Immature natural killer cell (primary cell): ENCODE measurements at regions not wholly inside any gene's neighbourhood (a gene's known extent, or its start where the extent isn't known, plus 50 kb on each side); places are given as distances from the start of the nearest gene placed in this dataset.

Source experiments
- DNase-seq, 3 donors: peaks; one replicate each; pipeline ENCODE4 v3.0.0; 2022; ENCODE audit warnings: mixed read lengths in 1 of 3
- H3K27ac Mint-ChIP-seq, 6 donors: one replicate each; pipeline ENCODE4 v1.8.0; 2020; ENCODE audit warnings: mixed read lengths in 6 of 6, mild to moderate bottlenecking in 5 of 6, inconsistent platforms in 4 of 6, moderate library complexity in 3 of 6
- H3K27me3 Mint-ChIP-seq, 3 donors: one replicate each; pipeline ENCODE4 v1.8.0; 2020 to 2021; ENCODE audit warnings: low read depth in 3 of 3, mild to moderate bottlenecking in 3 of 3, mixed read lengths in 3 of 3, moderate library complexity in 3 of 3, inconsistent platforms in 1 of 3
- H3K36me3 Mint-ChIP-seq, 3 donors: one replicate each; pipeline ENCODE4 v1.8.0; 2020; ENCODE audit warnings: mixed read lengths in 3 of 3, inconsistent platforms in 2 of 3, mild to moderate bottlenecking in 2 of 3
- H3K4me1 Mint-ChIP-seq, 2 donors: one replicate each; pipeline ENCODE4 v1.8.0; 2020; ENCODE audit warnings: inconsistent platforms in 2 of 2, mild to moderate bottlenecking in 2 of 2, mixed read lengths in 2 of 2, moderate library complexity in 1 of 2
- H3K4me3 Mint-ChIP-seq, 5 donors: one replicate each; pipeline ENCODE4 v1.8.0; 2020; ENCODE audit warnings: mild to moderate bottlenecking in 5 of 5, mixed read lengths in 5 of 5, inconsistent platforms in 3 of 5, moderate library complexity in 3 of 5
- H3K9me3 Mint-ChIP-seq, 6 donors: one replicate each; pipeline ENCODE4 v1.8.0; 2020; ENCODE audit warnings: mild to moderate bottlenecking in 6 of 6, mixed read lengths in 6 of 6, inconsistent platforms in 4 of 6, moderate library complexity in 3 of 6

GRCh38 chr13:76809389-76809788 lies 76.8 kb downstream of the KCTD12 start:
- H3K4me1 Mint-ChIP-seq, result no peaks in the 10 kb centered on the region
- peaks cover 3 to 4% (median 3%) of the 10 kb centered on the region in 3 donors for H3K27me3 Mint-ChIP-seq
- no peak overlapping the region for H3K4me3 Mint-ChIP-seq
- H3K27ac Mint-ChIP-seq, result no peak overlapping the region
- no peak for DNase-seq
- peaks cover 0 to 2% (median 0%) of the 10 kb centered on the region in 6 donors for H3K9me3 Mint-ChIP-seq
- H3K36me3 Mint-ChIP-seq, result no peaks in the 10 kb centered on the region

GRCh38 chr13:76808927-76809326 lies 77.3 kb downstream of the KCTD12 start:
- no peak for DNase-seq
- H3K36me3 Mint-ChIP-seq, result no peaks in the 10 kb centered on the region
- H3K4me3 Mint-ChIP-seq, result no peak overlapping the region
- peaks cover 0 to 2% (median 0%) of the 10 kb centered on the region in 6 donors for H3K9me3 Mint-ChIP-seq
- H3K27ac Mint-ChIP-seq, result no peak overlapping the region
- peaks cover 3 to 4% (median 3%) of the 10 kb centered on the region in 3 donors for H3K27me3 Mint-ChIP-seq
- H3K4me1 Mint-ChIP-seq, result no peaks in the 10 kb centered on the region

DNA sequence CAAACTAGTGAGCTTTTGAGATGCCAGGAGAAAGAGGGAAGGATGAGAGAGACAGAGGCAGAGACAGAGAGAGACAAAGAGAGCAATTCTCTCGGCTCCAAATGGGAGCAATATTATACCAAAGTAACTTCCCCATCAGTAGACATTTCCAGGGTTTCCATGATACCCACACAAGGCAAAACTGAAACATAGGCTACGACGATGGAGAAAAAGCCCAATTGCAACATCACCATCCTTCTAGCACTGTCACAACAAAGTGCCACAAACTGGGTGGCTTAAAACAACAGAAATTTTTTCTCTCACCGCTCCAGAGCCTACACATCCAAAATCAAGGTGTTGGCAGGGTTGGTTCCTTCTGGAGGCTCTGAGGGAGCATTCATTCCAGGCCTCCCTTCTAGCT lies 81.4 kb downstream of the KCTD12 start:
- Mint-ChIP-seq H3K9me3 (no peaks in the 10 kb centered on the region), H3K4me1 (no peaks in the 10 kb centered on the region), H3K27ac (no peak overlapping the region)

DNA sequence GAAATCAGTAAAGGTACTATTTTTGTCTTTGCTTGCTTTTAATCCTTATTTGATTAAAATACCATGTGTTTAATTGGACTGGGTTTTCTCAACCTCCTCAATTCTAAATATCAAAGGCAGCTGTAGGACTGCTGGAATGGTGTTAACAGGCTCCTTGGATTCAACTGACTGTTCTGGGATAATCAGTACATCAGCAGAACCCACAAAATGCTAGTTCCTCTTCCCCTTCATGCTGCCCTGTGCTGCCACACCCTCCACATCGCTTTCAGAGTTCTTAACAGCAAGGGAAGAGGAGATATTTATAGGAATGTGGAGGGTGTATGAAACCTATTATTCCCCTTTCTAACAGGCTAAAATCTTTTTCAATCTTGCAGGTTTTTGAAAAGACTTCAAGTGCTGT lies 82.4 kb downstream of the KCTD12 start:
- no peak overlapping the region for H3K4me3 Mint-ChIP-seq
- H3K27ac Mint-ChIP-seq, result no peak overlapping the region
- no peaks in the 10 kb centered on the region for H3K4me1 Mint-ChIP-seq
- no peaks in the 10 kb centered on the region for H3K9me3 Mint-ChIP-seq
- DNase-seq, result no peak
- H3K27me3 Mint-ChIP-seq, result peaks cover 0 to 3% (median 2%) of the 10 kb centered on the region in 3 donors
- H3K36me3 Mint-ChIP-seq, result no peaks in the 10 kb centered on the region

More for the DNA sequence above, 81.4 kb downstream of the KCTD12 start:
- H3K4me3 Mint-ChIP-seq, result no peak overlapping the region
- DNase-seq, result no peak
- no peaks in the 10 kb centered on the region for H3K36me3 Mint-ChIP-seq
- peaks cover 0 to 3% (median 2%) of the 10 kb centered on the region in 3 donors for H3K27me3 Mint-ChIP-seq

- no peaks in the 10 kb centered on the region for H3K4me1 Mint-ChIP-seq
- peaks cover 0 to 2% (median 2%) of the 10 kb centered on the region in 3 donors for H3K27me3 Mint-ChIP-seq
- no peak overlapping the region for H3K27ac Mint-ChIP-seq
- H3K9me3 Mint-ChIP-seq, result no peaks in the 10 kb centered on the region
- DNase-seq, result no peak
- H3K4me3 Mint-ChIP-seq, result no peak overlapping the region
- no peaks in the 10 kb centered on the region for H3K36me3 Mint-ChIP-seq
Measured at GRCh38 chr13:76800943-76801342, 85.3 kb downstream of the KCTD12 start.

- no peak overlapping the region for H3K4me3 Mint-ChIP-seq
- H3K4me1 Mint-ChIP-seq, result no peaks in the 10 kb centered on the region
- no peaks in the 10 kb centered on the region for H3K9me3 Mint-ChIP-seq
- peaks cover 0 to 2% (median 0%) of the 10 kb centered on the region in 3 donors for H3K27me3 Mint-ChIP-seq
- no peaks in the 10 kb centered on the region for H3K36me3 Mint-ChIP-seq
- DNase-seq, result no peak
- no peak overlapping the region for H3K27ac Mint-ChIP-seq
Measured at GRCh38 chr13:76799696-76800095, 86.5 kb downstream of the KCTD12 start.

DNA sequence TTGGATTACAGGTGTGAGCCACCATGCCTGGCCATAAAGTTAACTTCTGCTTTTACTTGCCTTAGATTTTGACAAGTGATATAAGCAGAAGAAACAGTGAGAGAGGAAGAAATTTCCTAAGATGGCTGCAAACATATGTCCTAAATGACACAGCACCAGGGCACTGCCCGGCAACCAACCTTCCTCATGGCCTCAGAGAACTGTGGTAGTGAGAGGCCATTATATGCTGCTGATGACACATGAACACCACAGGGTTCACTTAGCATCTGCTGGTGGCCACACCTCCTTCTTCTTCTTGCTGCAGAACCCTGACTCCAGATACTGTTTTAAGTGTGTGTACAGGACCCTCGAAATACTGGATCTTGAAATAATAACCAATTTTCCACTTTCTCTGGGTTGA lies 88.2 kb downstream of the KCTD12 start:
- Mint-ChIP-seq H3K27ac (no peak overlapping the region), H3K9me3 (no peaks in the 10 kb centered on the region), H3K36me3 (no peaks in the 10 kb centered on the region), H3K4me1 (no peaks in the 10 kb centered on the region), H3K27me3 (no peaks in the 10 kb centered on the region), H3K4me3 (no peak overlapping the region)
- DNase-seq, result no peak

DNA sequence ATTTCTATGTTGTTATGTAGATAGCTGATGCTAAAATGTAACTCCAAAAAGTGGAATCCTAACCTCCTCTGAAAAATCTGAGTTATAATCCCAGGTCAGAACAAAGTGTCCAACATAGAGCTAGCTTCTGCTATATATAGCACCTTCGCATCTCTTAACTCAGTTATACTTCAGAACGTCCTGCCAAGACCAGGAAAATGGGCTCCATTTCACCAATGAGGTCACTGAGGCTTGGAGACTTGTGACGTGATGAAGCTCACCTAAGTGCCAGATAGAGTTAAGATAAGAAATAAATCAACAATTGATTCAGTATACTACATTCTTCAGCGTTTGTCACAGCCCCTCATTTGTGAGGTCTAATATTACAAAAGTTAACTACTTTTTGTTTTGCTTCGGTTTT lies 88.8 kb downstream of the KCTD12 start:
- no peaks in the 10 kb centered on the region for H3K9me3 Mint-ChIP-seq
- no peaks in the 10 kb centered on the region for H3K4me1 Mint-ChIP-seq
- DNase-seq, result no peak

DNA sequence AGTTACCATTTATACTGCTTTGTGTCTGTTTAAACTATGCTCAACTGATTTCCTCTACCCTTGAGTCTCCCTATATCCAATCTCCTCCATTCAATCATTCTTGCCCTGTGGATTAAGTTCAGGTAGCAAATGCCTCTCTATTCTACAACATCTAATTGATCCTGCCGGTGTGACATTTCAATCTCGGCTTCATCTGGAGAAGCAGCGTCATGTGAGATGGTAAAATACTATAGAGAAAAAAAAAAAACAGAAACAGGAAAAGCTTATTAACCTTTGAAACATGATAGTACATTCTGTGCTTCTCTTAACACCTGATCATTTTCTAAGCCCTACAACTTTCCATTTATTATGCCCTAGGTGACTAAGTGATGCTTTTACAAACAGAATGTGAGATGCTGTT lies 89.4 kb downstream of the KCTD12 start:
- Mint-ChIP-seq H3K9me3 (no peaks in the 10 kb centered on the region), H3K4me1 (no peaks in the 10 kb centered on the region), H3K4me3 (no peak overlapping the region), H3K27me3 (no peaks in the 10 kb centered on the region), H3K36me3 (no peaks in the 10 kb centered on the region), H3K27ac (no peak overlapping the region)
- no peak for DNase-seq

More for the DNA sequence above, 88.8 kb downstream of the KCTD12 start:
- H3K36me3 Mint-ChIP-seq, result no peaks in the 10 kb centered on the region
- H3K27me3 Mint-ChIP-seq, result no peaks in the 10 kb centered on the region
- H3K4me3 Mint-ChIP-seq, result no peak overlapping the region
- no peak overlapping the region for H3K27ac Mint-ChIP-seq

DNA sequence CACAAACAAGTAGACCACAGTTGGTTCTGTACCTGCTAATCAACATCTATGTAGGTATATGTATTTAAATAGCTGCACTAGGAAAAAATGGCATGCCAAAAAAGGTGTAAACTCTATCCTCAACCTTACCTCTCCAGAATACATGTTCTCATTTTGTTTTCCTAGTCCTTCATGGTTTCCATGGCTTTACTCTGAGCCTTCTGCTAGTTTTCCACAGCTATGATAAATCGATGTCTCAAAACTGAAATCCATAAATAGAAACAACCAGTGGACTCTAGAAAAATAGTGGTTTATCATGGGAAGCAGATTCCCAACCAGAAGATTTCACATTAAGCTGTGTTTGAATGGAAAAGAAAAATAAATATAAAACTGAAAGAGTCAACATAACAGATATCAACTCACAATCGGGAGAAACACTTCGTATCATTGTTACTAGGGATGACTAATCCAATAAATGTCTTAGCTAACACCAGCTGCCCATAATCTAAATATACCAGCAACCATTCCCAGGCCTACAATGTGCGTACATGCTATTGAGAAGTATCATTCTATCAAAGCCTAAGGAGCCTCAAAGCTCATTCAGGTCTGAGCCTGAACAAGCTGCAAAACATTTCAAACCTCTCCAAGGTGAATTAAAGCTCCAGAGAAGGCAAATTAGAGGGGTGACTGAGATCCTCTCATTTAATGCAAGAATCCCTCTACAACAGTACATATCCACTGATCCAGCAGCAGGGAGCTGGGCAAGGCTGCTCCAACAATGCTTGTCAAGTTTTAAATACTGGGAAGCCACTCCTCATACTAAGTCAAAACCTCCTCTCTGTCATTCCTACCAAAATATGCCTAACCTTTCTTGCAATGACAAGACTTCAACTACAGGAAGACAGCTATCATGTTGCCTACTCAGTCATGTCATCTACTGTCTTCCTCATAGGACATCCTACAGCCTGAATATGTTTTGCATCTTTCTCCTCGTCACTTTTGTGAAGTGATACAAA lies 90.2 kb downstream of the KCTD12 start:
- DNase-seq, result no peak
- H3K4me3 Mint-ChIP-seq, result no peak overlapping the region
- no peaks in the 10 kb centered on the region for H3K9me3 Mint-ChIP-seq
- no peaks in the 10 kb centered on the region for H3K36me3 Mint-ChIP-seq
- no peaks in the 10 kb centered on the region for H3K27me3 Mint-ChIP-seq
- H3K4me1 Mint-ChIP-seq, result no peaks in the 10 kb centered on the region
- H3K27ac Mint-ChIP-seq, result no peak overlapping the region

GRCh38 chr13:76792731-76793347 lies 93.4 kb downstream of the KCTD12 start:
- no peak overlapping the region for H3K4me3 Mint-ChIP-seq
- DNase-seq, result no peak
- no peaks in the 10 kb centered on the region for H3K4me1 Mint-ChIP-seq
- H3K36me3 Mint-ChIP-seq, result no peaks in the 10 kb centered on the region
- H3K27me3 Mint-ChIP-seq, result no peaks in the 10 kb centered on the region
- peaks cover 0 to 3% (median 0%) of the 10 kb centered on the region in 6 donors for H3K9me3 Mint-ChIP-seq
- H3K27ac Mint-ChIP-seq, result no peak overlapping the region

- Mint-ChIP-seq H3K4me3 (no peak overlapping the region), H3K27ac (no peak overlapping the region), H3K4me1 (no peaks in the 10 kb centered on the region), H3K9me3 (peaks cover 0 to 3% (median under 1%) of the 10 kb centered on the region in 6 donors), H3K36me3 (no peaks in the 10 kb centered on the region), H3K27me3 (peaks cover 0 to 1% (median 0%) of the 10 kb centered on the region in 3 donors)
- DNase-seq, result no peak
Measured at GRCh38 chr13:76790980-76791819, 95.0 kb downstream of the KCTD12 start.

GRCh38 chr13:76790526-76790925 lies 95.7 kb downstream of the KCTD12 start:
- Mint-ChIP-seq H3K27me3 (peaks cover 0 to 1% (median 0%) of the 10 kb centered on the region in 3 donors), H3K36me3 (no peaks in the 10 kb centered on the region), H3K4me3 (no peak overlapping the region), H3K4me1 (no peaks in the 10 kb centered on the region), H3K9me3 (peaks cover 0 to 9% (median 2%) of the 10 kb centered on the region in 6 donors), H3K27ac (no peak overlapping the region)
- DNase-seq, result no peak
